HG03342 (cell line): ENCODE measurements at regions not wholly inside any gene's neighbourhood (a gene's known extent, or its start where the extent isn't known, plus 50 kb on each side); places are given as distances from the start of the nearest gene placed in this dataset.
"Not testable (repeated sequence)": the region's sequence is repeated elsewhere in the genome, so short reads cannot be mapped to it uniquely, and the experiment has no call there.

Experiments used
- ATAC-seq: cut with Tn5 transposase; IDR thresholded peaks from one replicate; pipeline ENCODE4 v1.9.1; 2021; ENCODE audit warnings: mild to moderate bottlenecking, moderate library complexity; ENCODE audit not compliant: unreplicated experiment

- ATAC-seq = not testable (repeated sequence)
Observed at GRCh38 chr15:35967968-35968367, 422.0 kb upstream of the DPH6 start.

- no peak for ATAC-seq
Observed at GRCh38 chr15:35973029-35973428, 427.1 kb upstream of the DPH6 start.

- ATAC-seq = no peak
Observed at GRCh38 chr15:35974052-35974451, 428.1 kb upstream of the DPH6 start.

GRCh38 chr15:35975941-35976340, 430.0 kb upstream of the DPH6 start:
- ATAC-seq = no peak

- ATAC-seq = no peak
Observed at GRCh38 chr15:35979608-35980007, 433.6 kb upstream of the DPH6 start.

GRCh38 chr15:35980719-35981118, 434.8 kb upstream of the DPH6 start:
- no peak for ATAC-seq

GRCh38 chr15:35986191-35986721, 440.3 kb upstream of the DPH6 start:
- no peak for ATAC-seq

GRCh38 chr15:35987056-35987455, 441.1 kb upstream of the DPH6 start:
- no peak for ATAC-seq

- no peak for ATAC-seq
Observed at GRCh38 chr15:35991386-35991785, 445.4 kb upstream of the DPH6 start.

GRCh38 chr15:35992791-35993190, 446.8 kb upstream of the DPH6 start:
- ATAC-seq = no peak

GRCh38 chr15:35993196-35993595, 447.2 kb upstream of the DPH6 start:
- no peak for ATAC-seq

- ATAC-seq = no peak
Observed at GRCh38 chr15:35994876-35995275, 448.9 kb upstream of the DPH6 start.

- ATAC-seq = no peak
Observed at GRCh38 chr15:35998663-35999602, 453.0 kb upstream of the DPH6 start.

GRCh38 chr15:36004891-36005490, 459.0 kb upstream of the DPH6 start:
- no peak for ATAC-seq

- no peak for ATAC-seq
Observed at GRCh38 chr15:36005542-36005941, 459.6 kb upstream of the DPH6 start.

GRCh38 chr15:36007699-36008098, 461.7 kb upstream of the DPH6 start:
- ATAC-seq = no peak

- ATAC-seq = no peak
Observed at GRCh38 chr15:36008719-36009118, 462.8 kb upstream of the DPH6 start.

- ATAC-seq = no peak
Observed at GRCh38 chr15:36024031-36024688, 478.2 kb upstream of the DPH6 start.

- ATAC-seq = no peak
Observed at GRCh38 chr15:36026627-36027283, 480.8 kb upstream of the DPH6 start.

- ATAC-seq = no peak
Observed at GRCh38 chr15:36029606-36030210, 483.7 kb upstream of the DPH6 start.
